GM19023 (cell line): ENCODE measurements at regions not wholly inside any gene's neighbourhood (a gene's known extent, or its start where the extent isn't known, plus 50 kb on each side); places are given as distances from the start of the nearest gene placed in this dataset.

ENCODE experiments used
- ATAC-seq: cut with Tn5 transposase; IDR thresholded peaks from one replicate; pipeline ENCODE4 v1.9.1; 2021; ENCODE audit warnings: mild to moderate bottlenecking, moderate library complexity; ENCODE audit not compliant: unreplicated experiment

GRCh38 chr12:78683031-78683430, 181.5 kb upstream of the SYT1 start:
- ATAC-seq = no peak

GRCh38 chr12:78683626-78684025, 180.9 kb upstream of the SYT1 start:
- ATAC-seq = no peak

DNA sequence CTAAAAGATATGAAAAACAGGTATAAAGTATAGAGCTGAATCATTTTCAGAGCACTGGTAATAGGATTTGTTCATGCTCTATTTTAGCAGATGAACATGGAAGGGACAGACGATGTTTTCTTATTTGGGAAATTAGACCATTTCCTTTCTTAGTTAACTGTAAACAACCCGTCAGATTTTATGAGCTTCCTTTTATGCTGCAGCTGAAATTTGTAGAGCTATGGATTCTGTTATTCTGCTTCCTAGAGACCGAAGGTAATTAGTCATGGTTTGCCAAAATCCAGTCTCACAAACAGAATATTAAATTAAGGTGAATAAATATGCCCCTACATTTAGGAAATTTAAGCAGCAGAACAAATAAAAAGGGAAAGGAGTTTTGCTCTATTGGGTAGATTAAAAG, 180.2 kb upstream of the SYT1 start:
- ATAC-seq = no peak

DNA sequence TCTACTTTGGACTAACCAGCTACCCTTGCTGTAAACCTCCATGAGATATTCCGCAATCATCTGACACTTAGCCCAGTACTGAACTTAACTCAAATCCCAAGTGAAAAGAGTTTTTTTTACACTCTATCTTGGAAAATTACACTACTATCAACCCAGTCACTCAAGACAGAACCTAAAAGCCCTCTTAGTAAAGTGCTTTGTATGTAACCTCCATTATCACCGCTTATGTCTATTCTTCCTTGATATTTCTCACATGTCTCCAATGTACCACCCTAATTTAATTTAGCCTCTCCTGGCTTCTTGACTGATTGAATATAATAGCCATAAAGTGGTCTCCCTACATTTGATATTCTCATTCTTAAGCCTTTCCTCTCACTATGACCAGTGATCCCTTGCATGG, 168.8 kb upstream of the SYT1 start:
- ATAC-seq = no peak

GRCh38 chr12:78696267-78696666, 168.3 kb upstream of the SYT1 start:
- no peak for ATAC-seq

DNA sequence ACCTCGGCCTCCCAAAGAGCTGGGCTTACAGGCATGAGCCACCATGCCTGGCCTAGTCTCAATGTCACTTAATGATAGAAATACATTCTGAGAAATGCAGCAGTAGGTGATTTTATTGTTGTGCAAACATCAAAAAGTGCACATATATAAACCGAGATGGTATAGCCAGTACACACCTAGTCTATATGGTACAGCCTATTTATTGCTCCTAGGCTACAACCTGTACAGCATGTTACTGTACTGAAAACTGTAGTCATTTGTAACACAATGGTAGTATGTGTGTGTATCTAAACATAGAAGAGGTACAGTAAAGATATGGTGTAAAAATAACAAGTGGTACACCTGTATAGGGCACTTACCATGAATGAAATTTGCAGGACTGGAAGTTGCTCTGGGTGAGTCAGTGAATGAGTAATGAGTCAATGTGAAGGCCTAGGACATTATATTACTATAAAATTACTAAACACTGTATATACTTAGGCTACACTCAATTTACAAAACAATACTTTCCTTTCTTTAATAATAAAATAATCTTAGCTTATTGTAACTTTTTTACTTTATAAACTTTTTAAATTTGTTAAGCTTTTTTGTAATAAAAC, 166.7 kb upstream of the SYT1 start:
- ATAC-seq = no peak

DNA sequence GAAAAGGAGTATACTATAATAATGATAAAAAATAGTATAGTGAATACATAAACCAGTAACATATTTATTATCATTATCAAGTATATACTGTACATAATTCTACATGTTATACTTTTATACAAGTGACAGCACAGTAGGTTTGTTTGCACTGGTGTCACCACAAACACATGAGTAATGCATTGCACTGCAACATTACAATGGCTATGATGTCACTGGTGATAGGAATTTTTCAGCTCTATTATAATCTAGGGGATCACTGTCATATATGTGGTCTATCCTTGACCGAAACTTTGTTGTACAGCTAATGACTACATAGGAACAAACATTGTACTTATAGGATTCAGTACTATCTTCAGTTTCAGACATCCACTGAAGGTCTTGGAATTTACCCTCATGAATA, 165.8 kb upstream of the SYT1 start:
- ATAC-seq = no peak

- ATAC-seq = no peak
Observed at GRCh38 chr12:78700565-78700964, 164.0 kb upstream of the SYT1 start.

DNA sequence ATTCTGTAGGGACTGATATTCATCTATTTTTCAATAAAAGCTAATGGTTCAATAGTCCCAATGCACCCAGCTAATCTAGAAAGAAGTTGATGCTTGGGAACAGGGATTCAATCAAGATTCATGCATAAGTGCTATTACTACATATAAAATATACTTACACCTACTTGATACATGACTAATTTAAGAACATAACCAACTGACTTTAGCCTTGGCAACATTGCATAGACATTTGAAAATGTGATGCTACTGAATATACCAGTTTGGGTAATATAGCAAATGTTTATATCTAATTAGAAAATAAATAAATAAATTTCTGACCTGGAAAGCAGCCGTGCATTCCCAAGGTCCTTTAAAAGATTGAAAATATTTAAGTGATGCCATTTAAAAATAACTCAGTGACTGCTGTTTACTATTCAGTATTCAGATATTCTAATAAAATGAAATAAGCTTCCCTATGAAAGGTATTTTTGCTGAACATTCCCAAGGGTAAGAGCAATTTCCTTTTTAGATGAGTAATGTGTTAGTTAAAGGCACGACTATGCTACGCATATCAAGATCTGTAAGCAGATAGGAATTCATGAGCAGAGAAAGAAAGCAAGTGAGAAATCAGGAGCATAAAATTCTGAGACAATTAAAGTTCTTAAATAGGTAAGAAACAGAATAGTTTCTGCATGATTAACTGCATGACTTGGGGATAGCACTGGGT, 160.6 kb upstream of the SYT1 start:
- no peak for ATAC-seq

GRCh38 chr12:78711954-78712353, 152.6 kb upstream of the SYT1 start:
- ATAC-seq = no peak

DNA sequence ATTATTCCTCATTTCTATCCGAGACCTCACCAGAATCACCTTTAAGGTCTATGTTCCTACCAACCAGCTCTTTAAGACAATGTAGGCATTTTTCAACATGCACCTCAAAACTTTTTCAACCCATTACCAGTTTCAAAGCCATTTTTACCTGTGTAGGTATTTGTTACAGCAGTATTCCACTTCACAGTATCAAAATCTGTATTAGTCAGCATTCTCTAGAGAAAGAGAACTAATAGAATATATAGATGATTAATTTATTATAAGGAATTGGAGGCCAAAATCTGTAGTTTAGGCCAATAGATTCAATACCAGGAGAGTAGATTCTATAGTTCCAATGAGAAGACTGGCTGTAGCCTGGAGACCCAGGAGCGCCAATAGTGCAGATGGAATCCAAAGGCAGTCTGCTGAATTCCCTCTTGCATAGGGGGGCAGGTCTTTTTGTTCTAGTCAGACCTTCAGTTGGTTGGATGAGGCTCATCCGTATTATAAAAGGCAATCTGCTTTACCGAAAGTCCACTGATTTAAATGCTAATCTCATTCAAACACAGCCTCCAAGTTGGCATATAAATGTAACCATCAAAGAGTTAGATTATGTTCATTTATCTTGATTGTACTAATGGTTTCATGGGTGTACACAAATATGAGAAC, 151.6 kb upstream of the SYT1 start:
- ATAC-seq = no peak

GRCh38 chr12:78719721-78720120, 144.9 kb upstream of the SYT1 start:
- ATAC-seq = no peak

- ATAC-seq = no peak
Observed at GRCh38 chr12:78721906-78722305, 142.7 kb upstream of the SYT1 start.

GRCh38 chr12:78725033-78725432, 139.5 kb upstream of the SYT1 start:
- ATAC-seq = no peak

GRCh38 chr12:78725951-78726580, 138.5 kb upstream of the SYT1 start:
- no peak for ATAC-seq

DNA sequence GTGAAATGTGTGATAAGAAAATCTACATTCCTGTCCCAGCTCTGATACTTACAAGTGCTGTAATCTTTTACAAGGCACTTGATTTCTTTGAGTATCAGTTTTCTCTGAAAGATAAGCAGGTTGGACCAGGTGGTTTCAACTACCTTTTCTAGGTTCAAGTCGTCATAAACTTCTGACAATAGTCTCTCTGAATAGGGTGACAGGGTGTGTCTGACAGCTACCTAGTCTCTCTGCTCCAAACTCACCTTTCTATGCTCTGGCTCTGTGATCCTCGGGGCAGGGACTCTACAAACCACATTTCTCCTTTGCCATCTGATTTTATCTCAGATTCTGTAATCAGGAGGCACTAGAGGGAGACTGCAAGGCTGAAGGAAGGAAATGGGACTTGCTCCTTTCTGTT, 137.7 kb upstream of the SYT1 start:
- ATAC-seq = no peak

- no peak for ATAC-seq
Observed at GRCh38 chr12:78732481-78732880, 132.1 kb upstream of the SYT1 start.

DNA sequence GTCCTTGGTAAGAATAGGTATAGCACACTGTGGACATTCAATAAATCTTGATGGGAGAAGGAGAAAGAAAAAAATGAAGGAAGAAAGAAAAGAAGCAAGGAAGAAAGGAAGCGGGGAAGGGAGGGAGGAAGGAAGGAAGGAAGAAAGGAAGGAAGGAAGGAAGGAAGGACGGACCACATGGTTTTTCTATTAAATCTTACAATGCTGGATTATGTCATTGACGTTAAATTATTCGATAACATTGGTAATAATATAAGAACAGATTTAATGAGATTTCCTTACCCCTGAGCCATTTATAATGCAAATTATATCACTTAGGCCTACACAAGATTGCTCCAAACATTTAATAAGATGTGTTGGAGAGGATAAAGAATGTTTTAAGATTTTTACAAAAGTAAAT, 124.9 kb upstream of the SYT1 start:
- ATAC-seq = no peak

DNA sequence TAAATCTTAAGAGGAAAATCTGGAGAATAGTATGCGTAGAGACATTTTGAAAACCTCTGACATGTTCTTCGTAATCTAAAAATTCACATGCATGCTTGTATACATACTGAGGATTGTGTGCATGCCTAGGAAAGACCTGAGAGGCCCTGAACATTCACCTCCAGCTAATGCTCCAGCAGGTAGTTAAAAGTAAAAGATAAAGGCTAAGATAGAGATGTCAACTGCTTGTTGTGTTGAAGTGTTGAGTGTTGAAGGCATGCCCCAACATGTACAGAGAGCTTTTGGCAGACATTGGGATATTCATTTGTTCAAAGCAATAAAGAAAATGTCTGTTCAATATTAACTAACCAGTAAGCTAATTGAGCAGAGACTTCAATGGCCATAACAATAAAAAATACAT, 118.6 kb upstream of the SYT1 start:
- ATAC-seq = no peak

DNA sequence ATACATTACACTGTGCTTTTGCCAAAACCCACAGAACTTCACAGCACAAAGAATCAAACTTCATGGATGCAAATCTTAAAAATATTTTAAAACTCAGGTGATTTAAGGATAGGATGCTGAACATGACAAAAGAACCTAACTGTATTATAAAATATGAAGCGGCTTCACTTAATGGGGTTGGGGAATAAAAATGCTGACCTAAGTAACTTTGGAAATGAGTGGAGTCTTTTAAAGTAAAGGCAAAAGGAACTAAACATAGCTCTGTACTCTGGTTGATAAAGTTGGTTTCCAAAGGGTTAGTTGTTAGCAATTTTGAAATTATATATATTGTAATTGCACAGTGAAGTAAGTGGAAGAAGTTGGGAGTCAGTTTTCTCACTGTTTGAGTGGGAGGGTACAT, 111.5 kb upstream of the SYT1 start:
- no peak for ATAC-seq

- no peak for ATAC-seq
Observed at GRCh38 chr12:78756936-78757335, 107.6 kb upstream of the SYT1 start.

GRCh38 chr12:78759367-78759766, 105.2 kb upstream of the SYT1 start:
- ATAC-seq = no peak
